ENCODE measurements at regions not wholly inside any gene's neighbourhood (a gene's known extent, or its start where the extent isn't known, plus 50 kb on each side); places are given as distances from the start of the nearest gene placed in this dataset.

DNA sequence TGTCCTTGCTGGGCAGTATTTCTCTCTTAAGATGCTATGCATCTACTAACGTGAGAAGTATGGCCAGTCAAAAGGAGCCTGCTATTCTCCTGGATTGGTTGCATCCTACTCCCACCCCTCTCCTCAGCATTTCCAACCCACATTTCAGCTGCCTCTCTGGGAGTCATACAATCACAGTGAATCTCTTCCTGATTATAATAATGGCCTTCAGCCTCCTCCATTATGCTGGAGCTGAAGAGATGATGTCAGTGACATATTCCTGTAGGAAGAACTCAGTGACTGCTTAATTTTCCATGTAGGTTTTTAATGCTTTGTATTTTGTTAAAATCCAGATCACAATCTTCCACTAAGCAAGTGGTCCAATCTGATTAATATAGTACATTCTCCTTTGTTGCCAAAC is 82.7 kb upstream of the SUCLG2 start:
- TF ChIP-seq, protein P1, sequence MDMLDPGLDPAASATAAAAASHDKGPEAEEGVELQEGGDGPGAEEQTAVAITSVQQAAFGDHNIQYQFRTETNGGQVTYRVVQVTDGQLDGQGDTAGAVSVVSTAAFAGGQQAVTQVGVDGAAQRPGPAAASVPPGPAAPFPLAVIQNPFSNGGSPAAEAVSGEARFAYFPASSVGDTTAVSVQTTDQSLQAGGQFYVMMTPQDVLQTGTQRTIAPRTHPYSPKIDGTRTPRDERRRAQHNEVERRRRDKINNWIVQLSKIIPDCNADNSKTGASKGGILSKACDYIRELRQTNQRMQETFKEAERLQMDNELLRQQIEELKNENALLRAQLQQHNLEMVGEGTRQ (IDR thresholded peaks at IDR 0.05; ENCODE audit: borderline replicate concordance, low read depth, low read length): no peak
- TF ChIP-seq MXI1 (IDR thresholded peaks at IDR 0.05; ENCODE audit: low read depth, low read length) (0 out of 2 replicates have a peak, but pooled peaks have one; percentile 16), MEF2A (IDR thresholded peaks at IDR 0.05; ENCODE audit: borderline replicate concordance, low read depth) (no peak), FOSL2 (IDR thresholded peaks at IDR 0.05; ENCODE audit: borderline replicate concordance, low read depth) (no peak), FOXJ3 (CRISPR knock-in tag; IDR thresholded peaks at IDR 0.05) (no peak), JUND (IDR thresholded peaks at IDR 0.05) (no peak)
- H3K9me2 ChIP-seq: no peaks in the 10 kb centered on the region
- peaks cover 0 to 4% of the 10 kb centered on the region in 2 experiments; a peak in 2 of 4 replicates for H3K4me1 ChIP-seq (ENCODE audit: control insufficient read depth in 1 of 2, insufficient read depth in 2 of 2, low read depth in 1 of 2, low read length in 1 of 2)
- no peaks in the 10 kb centered on the region for H3K27me3 ChIP-seq (ENCODE audit: insufficient read depth)
- no peak overlapping the region for H2AFZ ChIP-seq (ENCODE audit: low read depth)
- H3K4me2 ChIP-seq: no peak overlapping the region
- no peaks in the 10 kb centered on the region for H4K20me1 ChIP-seq (ENCODE audit: insufficient read depth)
- no peak overlapping the region for H3K4me3 ChIP-seq (ENCODE audit: low read depth in 2 of 2, low read length in 1 of 2)
- ChIA-PET CTCF (interaction anchor here (1.1 kb wide), 1 partner anchor 353 kb away, joined by 5 read pairs; no protein-coding TSS in a partner anchor), POLR2A (no interaction called here)
- no peaks in the 10 kb centered on the region for H3F3A ChIP-seq (replicated peaks; ENCODE audit: insufficient read depth)
- no peak overlapping the region for H3K9ac ChIP-seq
- DNase-seq: peak; percentile 34
- no peaks in the 10 kb centered on the region for H3K79me2 ChIP-seq (ENCODE audit: insufficient read depth)
- H3K27ac ChIP-seq (ENCODE audit: low read depth in 2 of 2, low read length in 1 of 2): peak overlapping the region in 1 of 2 experiments; percentile 47; a peak in 1 of 4 replicates
- 11% methylated on average over 1 of the region's 1 CpG for WGBS (ENCODE audit: low lambda C conversion rate)
- no peaks in the 10 kb centered on the region for H3K9me3 ChIP-seq
- no peaks in the 10 kb centered on the region for H3K36me3 ChIP-seq (replicated peaks in 1 of 2; ENCODE audit: control insufficient read depth in 1 of 2, insufficient read depth in 2 of 2, low read length in 1 of 2)

DNA sequence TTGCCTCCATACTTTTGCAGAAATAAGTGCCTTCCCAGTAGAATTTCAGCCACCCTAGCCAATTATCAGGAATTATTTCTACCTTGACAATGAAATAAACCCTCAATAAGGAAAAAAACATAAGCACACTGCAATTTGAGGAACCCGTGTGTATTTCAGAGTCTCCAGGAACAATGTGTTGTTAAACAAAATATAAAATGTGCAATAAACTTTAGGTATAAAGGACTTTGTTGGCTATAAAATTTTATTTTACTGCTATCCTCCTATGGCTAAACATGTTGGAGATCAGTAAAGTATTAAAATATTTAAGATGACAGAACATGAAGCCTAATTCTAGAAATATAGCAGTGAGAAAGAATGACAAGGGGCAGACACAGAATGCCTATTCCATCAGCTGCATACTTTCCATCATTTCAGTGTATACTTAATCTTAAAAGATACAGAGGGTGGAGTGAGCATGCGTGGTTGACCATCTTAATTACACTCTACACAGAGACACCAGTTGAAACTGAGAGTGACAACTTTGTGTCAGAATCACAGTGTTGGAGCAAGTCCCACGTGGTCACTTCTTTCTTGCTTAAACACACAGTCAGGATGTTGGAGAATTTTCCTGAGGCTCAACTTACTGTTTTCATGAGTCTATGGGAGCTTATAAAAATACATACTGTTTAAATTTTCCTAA is 79.0 kb upstream of the SUCLG2 start:
- no peaks in the 10 kb centered on the region for H3K9me2 ChIP-seq
- H3K27ac ChIP-seq (ENCODE audit: low read depth in 2 of 2, low read length in 1 of 2): no peak overlapping the region
- DNase-seq: no peak
- no peak overlapping the region for H3K4me2 ChIP-seq
- CTCF ChIA-PET: interaction anchor here (0.7 to 1.0 kb wide), 2 partner anchors 12 to 710 kb away, joined by 3 read pairs; no protein-coding TSS in a partner anchor
- H3K4me3 ChIP-seq (ENCODE audit: low read depth in 2 of 2, low read length in 1 of 2): no peak overlapping the region
- no peaks in the 10 kb centered on the region for H3K79me2 ChIP-seq (ENCODE audit: insufficient read depth)
- peaks cover 0 to 4% of the 10 kb centered on the region in 2 experiments; a peak in 2 of 4 replicates for H3K4me1 ChIP-seq (ENCODE audit: control insufficient read depth in 1 of 2, insufficient read depth in 2 of 2, low read depth in 1 of 2, low read length in 1 of 2)
- H3K27me3 ChIP-seq (ENCODE audit: insufficient read depth): no peaks in the 10 kb centered on the region
- POLR2A ChIA-PET: no interaction called here
- WGBS (ENCODE audit: low lambda C conversion rate): 51% methylated on average over 3 of the region's 3 CpGs
- H3K9me3 ChIP-seq: no peaks in the 10 kb centered on the region
- no peak overlapping the region for H3K9ac ChIP-seq
- H3K36me3 ChIP-seq (replicated peaks in 1 of 2; ENCODE audit: control insufficient read depth in 1 of 2, insufficient read depth in 2 of 2, low read length in 1 of 2): no peaks in the 10 kb centered on the region
- H2AFZ ChIP-seq (ENCODE audit: low read depth): no peak overlapping the region
- H3F3A ChIP-seq (replicated peaks; ENCODE audit: insufficient read depth): no peaks in the 10 kb centered on the region
- H4K20me1 ChIP-seq (ENCODE audit: insufficient read depth): no peaks in the 10 kb centered on the region
- TF ChIP-seq, protein P2, sequence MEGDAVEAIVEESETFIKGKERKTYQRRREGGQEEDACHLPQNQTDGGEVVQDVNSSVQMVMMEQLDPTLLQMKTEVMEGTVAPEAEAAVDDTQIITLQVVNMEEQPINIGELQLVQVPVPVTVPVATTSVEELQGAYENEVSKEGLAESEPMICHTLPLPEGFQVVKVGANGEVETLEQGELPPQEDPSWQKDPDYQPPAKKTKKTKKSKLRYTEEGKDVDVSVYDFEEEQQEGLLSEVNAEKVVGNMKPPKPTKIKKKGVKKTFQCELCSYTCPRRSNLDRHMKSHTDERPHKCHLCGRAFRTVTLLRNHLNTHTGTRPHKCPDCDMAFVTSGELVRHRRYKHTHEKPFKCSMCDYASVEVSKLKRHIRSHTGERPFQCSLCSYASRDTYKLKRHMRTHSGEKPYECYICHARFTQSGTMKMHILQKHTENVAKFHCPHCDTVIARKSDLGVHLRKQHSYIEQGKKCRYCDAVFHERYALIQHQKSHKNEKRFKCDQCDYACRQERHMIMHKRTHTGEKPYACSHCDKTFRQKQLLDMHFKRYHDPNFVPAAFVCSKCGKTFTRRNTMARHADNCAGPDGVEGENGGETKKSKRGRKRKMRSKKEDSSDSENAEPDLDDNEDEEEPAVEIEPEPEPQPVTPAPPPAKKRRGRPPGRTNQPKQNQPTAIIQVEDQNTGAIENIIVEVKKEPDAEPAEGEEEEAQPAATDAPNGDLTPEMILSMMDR (IDR thresholded peaks at IDR 0.05): no peak
- TF ChIP-seq, protein P3, sequence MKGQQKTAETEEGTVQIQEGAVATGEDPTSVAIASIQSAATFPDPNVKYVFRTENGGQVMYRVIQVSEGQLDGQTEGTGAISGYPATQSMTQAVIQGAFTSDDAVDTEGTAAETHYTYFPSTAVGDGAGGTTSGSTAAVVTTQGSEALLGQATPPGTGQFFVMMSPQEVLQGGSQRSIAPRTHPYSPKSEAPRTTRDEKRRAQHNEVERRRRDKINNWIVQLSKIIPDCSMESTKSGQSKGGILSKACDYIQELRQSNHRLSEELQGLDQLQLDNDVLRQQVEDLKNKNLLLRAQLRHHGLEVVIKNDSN (IDR thresholded peaks at IDR 0.05; ENCODE audit: borderline replicate concordance, low read depth): no peak
- TF ChIP-seq, protein P4, sequence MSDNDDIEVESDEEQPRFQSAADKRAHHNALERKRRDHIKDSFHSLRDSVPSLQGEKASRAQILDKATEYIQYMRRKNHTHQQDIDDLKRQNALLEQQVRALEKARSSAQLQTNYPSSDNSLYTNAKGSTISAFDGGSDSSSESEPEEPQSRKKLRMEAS (IDR thresholded peaks at IDR 0.05; ENCODE audit: low read depth): no peak
- no peak for TF ChIP-seq RAD21 (IDR thresholded peaks at IDR 0.05; ENCODE audit: low read length)
- TF ChIP-seq FOSL2 (IDR thresholded peaks at IDR 0.05; ENCODE audit: borderline replicate concordance, low read depth): no peak
- TF ChIP-seq RCOR1 (IDR thresholded peaks at IDR 0.05; ENCODE audit: low read length): no peak
- no peak for TF ChIP-seq RFX5 (IDR thresholded peaks at IDR 0.05; ENCODE audit: low read length)
- no peak for TF ChIP-seq FOXM1 (IDR thresholded peaks at IDR 0.05; ENCODE audit: low read depth)
- no peak for TF ChIP-seq JUND (IDR thresholded peaks at IDR 0.05)
- TF ChIP-seq SMC3 (IDR thresholded peaks at IDR 0.05; ENCODE audit: low read depth, low read length): no peak
- no peak for TF ChIP-seq GABPA (IDR thresholded peaks at IDR 0.05; ENCODE audit: low read depth)
- no peak for TF ChIP-seq TAF1 (IDR thresholded peaks at IDR 0.05; ENCODE audit: borderline replicate concordance, low read depth, low read length)
- TF ChIP-seq, protein P5, sequence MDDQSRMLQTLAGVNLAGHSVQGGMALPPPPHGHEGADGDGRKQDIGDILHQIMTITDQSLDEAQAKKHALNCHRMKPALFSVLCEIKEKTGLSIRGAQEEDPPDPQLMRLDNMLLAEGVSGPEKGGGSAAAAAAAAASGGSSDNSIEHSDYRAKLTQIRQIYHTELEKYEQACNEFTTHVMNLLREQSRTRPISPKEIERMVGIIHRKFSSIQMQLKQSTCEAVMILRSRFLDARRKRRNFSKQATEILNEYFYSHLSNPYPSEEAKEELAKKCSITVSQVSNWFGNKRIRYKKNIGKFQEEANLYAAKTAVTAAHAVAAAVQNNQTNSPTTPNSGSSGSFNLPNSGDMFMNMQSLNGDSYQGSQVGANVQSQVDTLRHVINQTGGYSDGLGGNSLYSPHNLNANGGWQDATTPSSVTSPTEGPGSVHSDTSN (IDR thresholded peaks at IDR 0.05): no peak
- TF ChIP-seq EP300 (IDR thresholded peaks at IDR 0.05; ENCODE audit: borderline replicate concordance in 1 of 2, low read depth in 1 of 2, low read length in 1 of 2): no peak
- TF ChIP-seq POLR2AphosphoS5 (IDR thresholded peaks at IDR 0.05; ENCODE audit: low read depth, low read length): no peak
- TF ChIP-seq SIN3A (IDR thresholded peaks at IDR 0.05; ENCODE audit: borderline replicate concordance, low read depth, low read length): no peak
- TF ChIP-seq, protein P6, sequence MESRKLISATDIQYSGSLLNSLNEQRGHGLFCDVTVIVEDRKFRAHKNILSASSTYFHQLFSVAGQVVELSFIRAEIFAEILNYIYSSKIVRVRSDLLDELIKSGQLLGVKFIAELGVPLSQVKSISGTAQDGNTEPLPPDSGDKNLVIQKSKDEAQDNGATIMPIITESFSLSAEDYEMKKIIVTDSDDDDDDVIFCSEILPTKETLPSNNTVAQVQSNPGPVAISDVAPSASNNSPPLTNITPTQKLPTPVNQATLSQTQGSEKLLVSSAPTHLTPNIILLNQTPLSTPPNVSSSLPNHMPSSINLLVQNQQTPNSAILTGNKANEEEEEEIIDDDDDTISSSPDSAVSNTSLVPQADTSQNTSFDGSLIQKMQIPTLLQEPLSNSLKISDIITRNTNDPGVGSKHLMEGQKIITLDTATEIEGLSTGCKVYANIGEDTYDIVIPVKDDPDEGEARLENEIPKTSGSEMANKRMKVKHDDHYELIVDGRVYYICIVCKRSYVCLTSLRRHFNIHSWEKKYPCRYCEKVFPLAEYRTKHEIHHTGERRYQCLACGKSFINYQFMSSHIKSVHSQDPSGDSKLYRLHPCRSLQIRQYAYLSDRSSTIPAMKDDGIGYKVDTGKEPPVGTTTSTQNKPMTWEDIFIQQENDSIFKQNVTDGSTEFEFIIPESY (IDR thresholded peaks at IDR 0.05; ENCODE audit: borderline replicate concordance, low read depth): no peak
